H1 (cell line): ENCODE measurements at regions not wholly inside any gene's neighbourhood (a gene's known extent, or its start where the extent isn't known, plus 50 kb on each side); places are given as distances from the start of the nearest gene placed in this dataset.

Experiments
- CTCF ChIA-PET: fragments of 300-600 bp; sonication (Branson Sonifier 250); formaldehyde crosslinking; loops from one replicate; lab custom pipeline; 2021; ENCODE audit not compliant: partially characterized antibody; lab: Charles Lee
- POLR2A ChIA-PET: fragments of 300-600 bp; sonication (Branson Sonifier 250); formaldehyde crosslinking; loops from one replicate; lab custom pipeline; 2021; ENCODE audit warnings: inconsistent platforms; ENCODE audit not compliant: partially characterized antibody; lab: Charles Lee
- DNase-seq, 2 experiments: peaks; one replicate each; pipeline versions ENCODE4 v3.0.0 to v3.0.0-alpha.2; 2010 to 2022; ENCODE audit warnings: low spot score in 2 of 2, low read depth in 1 of 2, mixed read lengths in 1 of 2
- FAIRE-seq: peaks from 2 replicates; lab custom pipeline; 2011; peaks lifted over from hg19 to GRCh38; lab: Jason Lieb, UNC
- H2AFZ ChIP-seq: 2 replicates; pipeline ENCODE4 v1.8.1; 2012; ENCODE audit warnings: low read length, inconsistent platforms
- H2AK5ac ChIP-seq: 2 replicates; pipeline ENCODE4 v1.6.1; 2013; ENCODE audit warnings: low read depth, low read length
- H2BK120ac ChIP-seq: replicated peaks from 2 replicates; pipeline ENCODE3; 2013; ENCODE audit warnings: low read depth, low read length, inconsistent platforms
- H2BK12ac ChIP-seq: 2 replicates; pipeline ENCODE4 v1.6.1; 2013; ENCODE audit warnings: low read depth, low read length
- H2BK15ac ChIP-seq: 2 replicates; pipeline ENCODE4 v1.6.1; 2013; ENCODE audit warnings: low read length
- H2BK20ac ChIP-seq: 2 replicates; pipeline ENCODE4 v1.6.1; 2013; ENCODE audit warnings: low read length
- H2BK5ac ChIP-seq: 2 replicates; pipeline ENCODE4 v1.6.1; 2013; ENCODE audit warnings: low read depth, low read length
- H3K14ac ChIP-seq: 2 replicates; pipeline ENCODE4 v1.6.1; 2013; ENCODE audit warnings: inconsistent platforms; ENCODE audit not compliant: insufficient read length
- H3K18ac ChIP-seq: 2 replicates; pipeline ENCODE4 v1.6.1; 2013; ENCODE audit warnings: low read length; ENCODE audit errors: extremely low read depth
- H3K23ac ChIP-seq: 2 replicates; pipeline ENCODE4 v1.6.1; 2013; ENCODE audit warnings: inconsistent platforms; ENCODE audit not compliant: insufficient read length
- H3K23me2 ChIP-seq: 2 replicates; pipeline ENCODE4 v1.6.1; 2013; ENCODE audit warnings: low read depth, low read length
- H3K27ac ChIP-seq: 2 replicates; pipeline ENCODE4 v1.6.1; 2011; ENCODE audit warnings: low read depth, low read length, inconsistent platforms
- H3K27me3 ChIP-seq, 4 experiments: replicated peaks in 1 of 4; 1 replicate in 1 of 4; 2 replicates in 3 of 4; pipeline versions ENCODE4 v1.6.1 to v1.8.1; 2011 to 2013; ENCODE audit warnings: low read length in 3 of 4, mild to moderate bottlenecking in 3 of 4, inconsistent platforms in 2 of 4, mixed read lengths in 2 of 4, moderate library complexity in 1 of 4; ENCODE audit not compliant: control insufficient read depth in 3 of 4, insufficient read depth in 3 of 4; ENCODE audit errors: extremely low read depth in 1 of 4
- H3K36me3 ChIP-seq, 4 experiments: 2 replicates each; pipeline versions ENCODE4 v1.6.1 to v1.8.1; 2011 to 2013; ENCODE audit warnings: mild to moderate bottlenecking in 4 of 4, low read length in 3 of 4, moderate library complexity in 2 of 4, control low read depth in 1 of 4, inconsistent platforms in 1 of 4; ENCODE audit not compliant: insufficient read depth in 4 of 4, control insufficient read depth in 2 of 4
- H3K4ac ChIP-seq: replicated peaks from 2 replicates; pipeline ENCODE3; 2013; ENCODE audit warnings: low read length, low read depth, mixed read lengths, inconsistent platforms; ENCODE audit not compliant: insufficient read length
- H3K4me1 ChIP-seq, 4 experiments: replicated peaks in 1 of 4; 1 replicate in 1 of 4; 2 replicates in 3 of 4; pipeline versions ENCODE4 v1.6.1 to v1.8.1; 2011 to 2013; ENCODE audit warnings: low read length in 3 of 4, inconsistent platforms in 2 of 4, mixed read lengths in 1 of 4; ENCODE audit not compliant: insufficient read depth in 4 of 4, control insufficient read depth in 3 of 4
- H3K4me2 ChIP-seq, 2 experiments: 2 replicates each; pipeline versions ENCODE4 v1.6.1 to v1.8.1; 2011 to 2013; ENCODE audit warnings: low read depth in 2 of 2, low read length in 2 of 2, control low read depth in 1 of 2, inconsistent platforms in 1 of 2, mild to moderate bottlenecking in 1 of 2; ENCODE audit not compliant: insufficient read depth in 1 of 2
- H3K4me3 ChIP-seq, 4 experiments: fragments of 200-600, 300-600 bp in 1 of 4; sonication (generic), shearing (Covaris generic), sonication (Bioruptor Twin) in 1 of 4; 2 replicates each; pipeline versions ENCODE4 v1.5.1 to v1.8.1; 2011 to 2016; ENCODE audit warnings: low read length in 4 of 4, low read depth in 3 of 4, control low read depth in 2 of 4, inconsistent platforms in 2 of 4, mild to moderate bottlenecking in 2 of 4, mixed read lengths in 1 of 4, moderate library complexity in 1 of 4; ENCODE audit not compliant: insufficient read depth in 2 of 4; ENCODE audit errors: extremely low read depth in 1 of 4
- H3K56ac ChIP-seq: replicated peaks from 2 replicates; pipeline ENCODE3; 2013; ENCODE audit warnings: low read depth, mild to moderate bottlenecking, mixed read lengths, low read length, inconsistent platforms; ENCODE audit not compliant: insufficient read length
- H3K79me1 ChIP-seq: 2 replicates; pipeline ENCODE4 v1.6.1; 2013; ENCODE audit warnings: low read depth, low read length, control low read depth
- H3K79me2 ChIP-seq, 2 experiments: 2 replicates each; pipeline versions ENCODE4 v1.6.1 to v1.8.1; 2012 to 2013; ENCODE audit warnings: low read length in 2 of 2, mild to moderate bottlenecking in 2 of 2, inconsistent platforms in 1 of 2; ENCODE audit not compliant: insufficient read depth in 2 of 2, control insufficient read depth in 1 of 2
- H3K9ac ChIP-seq, 4 experiments: replicated peaks in 1 of 4; 1 replicate in 1 of 4; 2 replicates in 3 of 4; pipeline versions ENCODE4 v1.6.1 to v1.8.1; 2011 to 2013; ENCODE audit warnings: low read depth in 3 of 4, low read length in 3 of 4, control low read depth in 2 of 4, mild to moderate bottlenecking in 2 of 4, moderate library complexity in 2 of 4, inconsistent platforms in 1 of 4; ENCODE audit errors: extremely low read depth in 1 of 4
- H3K9me3 ChIP-seq, 2 experiments: 2 replicates each; pipeline versions ENCODE4 v1.6.1 to v1.8.1; 2012 to 2013; ENCODE audit warnings: mild to moderate bottlenecking in 2 of 2, moderate library complexity in 2 of 2, control low read depth in 1 of 2, inconsistent platforms in 1 of 2, low read depth in 1 of 2, low read length in 1 of 2, mixed read lengths in 1 of 2; ENCODE audit not compliant: insufficient read depth in 2 of 2
- H4K20me1 ChIP-seq, 2 experiments: replicated peaks in 1 of 2; 2 replicates each; pipeline versions ENCODE3 to v1.8.1; 2011 to 2013; ENCODE audit warnings: inconsistent platforms in 2 of 2, low read length in 2 of 2, mild to moderate bottlenecking in 1 of 2; ENCODE audit not compliant: insufficient read depth in 2 of 2, control insufficient read depth in 1 of 2
- H4K5ac ChIP-seq: 2 replicates; pipeline ENCODE4 v1.6.1; 2013; ENCODE audit warnings: low read length, low read depth, mixed read lengths, inconsistent platforms; ENCODE audit not compliant: insufficient read length
- H4K8ac ChIP-seq: 2 replicates; pipeline ENCODE4 v1.8.0; 2013; ENCODE audit warnings: mild to moderate bottlenecking, moderate library complexity, low read length, inconsistent platforms; ENCODE audit not compliant: insufficient read depth; ENCODE audit errors: extremely low read depth
- H4K91ac ChIP-seq: replicated peaks from 2 replicates; pipeline ENCODE3; 2013; ENCODE audit warnings: low read length, mixed read lengths, inconsistent platforms; ENCODE audit not compliant: insufficient read length
- BACH1 ChIP-seq: IDR thresholded peaks from 2 replicates; pipeline ENCODE4 v1.6.1; 2012; ENCODE audit warnings: low read length, improper control_type of control experiment
- BCL11A ChIP-seq, 2 experiments: IDR thresholded peaks; one replicate each; pipeline ENCODE4 v1.6.1; 2011; ENCODE audit warnings: low read depth in 2 of 2, low read length in 2 of 2, mild to moderate bottlenecking in 2 of 2
- CHD1 ChIP-seq: IDR thresholded peaks from 2 replicates; pipeline ENCODE4 v1.6.1; 2012; ENCODE audit warnings: low read depth, low read length, improper control_type of control experiment
- EZH2 ChIP-seq: fragments of 200-600 bp; sonication (generic); IDR thresholded peaks from 2 replicates; pipeline ENCODE4 v1.7.1; 2012; ENCODE audit warnings: low read depth, mild to moderate bottlenecking, moderate library complexity, low read length, inconsistent platforms; ENCODE audit not compliant: severe bottlenecking
- JUN ChIP-seq: IDR thresholded peaks from 2 replicates; pipeline ENCODE4 v1.6.1; 2011; ENCODE audit warnings: low read depth, mild to moderate bottlenecking, improper control_type of control experiment, low read length
- JUND ChIP-seq: IDR thresholded peaks from 2 replicates; pipeline ENCODE4 v1.6.1; 2011; ENCODE audit warnings: mild to moderate bottlenecking, improper control_type of control experiment, low read length
- KDM4A ChIP-seq: IDR thresholded peaks from one replicate; pipeline ENCODE4 v1.7.1; 2012; ENCODE audit warnings: low read depth, mild to moderate bottlenecking, moderate library complexity, low read length, inconsistent platforms; ENCODE audit not compliant: severe bottlenecking
- POLR2AphosphoS5 ChIP-seq: IDR thresholded peaks from 2 replicates; pipeline ENCODE4 v1.6.1; 2011; ENCODE audit warnings: low read depth, low read length
- SP4 ChIP-seq: IDR thresholded peaks from 2 replicates; pipeline ENCODE4 v1.6.1; 2012; ENCODE audit warnings: low read length, inconsistent platforms
- TAF1 ChIP-seq: IDR thresholded peaks from 2 replicates; pipeline ENCODE4 v1.6.1; 2011; ENCODE audit warnings: mild to moderate bottlenecking, low read depth, low read length
- YY1 ChIP-seq: IDR thresholded peaks from 2 replicates; pipeline ENCODE4 v1.6.1; 2011; ENCODE audit warnings: low read depth, mild to moderate bottlenecking, low read length
- WGBS, 2 experiments: shearing (Covaris generic) in 1 of 2; methylation state at CpG; one replicate each; pipeline versions ENCODE4 v1.1.6 to v1.1.7; 2013 to 2015; ENCODE audit warnings: low lambda C conversion rate in 2 of 2, mixed read lengths in 2 of 2, inconsistent platforms in 1 of 2, low coverage in 1 of 2, missing lambda C conversion rate in 1 of 2; ENCODE audit not compliant: insufficient replicate concordance in 2 of 2, insufficient coverage in 1 of 2, insufficient read length in 1 of 2; ENCODE audit errors: extremely low coverage in 1 of 2, missing lambda C conversion rate in 1 of 2; 5-methylcytosine and 5-hydroxymethylcytosine counted together
- TF ChIP-seq, protein P1 (sequence below), 3 experiments: IDR thresholded peaks; 1 replicate in 2 of 3; 2 replicates in 1 of 3; pipeline versions ENCODE4 v1.5.1 to v1.6.1; 2011; ENCODE audit warnings: low read length in 3 of 3, mild to moderate bottlenecking in 3 of 3, inconsistent platforms in 2 of 3, low read depth in 1 of 3, moderate library complexity in 1 of 3; ENCODE audit not compliant: insufficient read depth in 1 of 3; ENCODE audit errors: control extremely low read depth in 1 of 3

DNA sequence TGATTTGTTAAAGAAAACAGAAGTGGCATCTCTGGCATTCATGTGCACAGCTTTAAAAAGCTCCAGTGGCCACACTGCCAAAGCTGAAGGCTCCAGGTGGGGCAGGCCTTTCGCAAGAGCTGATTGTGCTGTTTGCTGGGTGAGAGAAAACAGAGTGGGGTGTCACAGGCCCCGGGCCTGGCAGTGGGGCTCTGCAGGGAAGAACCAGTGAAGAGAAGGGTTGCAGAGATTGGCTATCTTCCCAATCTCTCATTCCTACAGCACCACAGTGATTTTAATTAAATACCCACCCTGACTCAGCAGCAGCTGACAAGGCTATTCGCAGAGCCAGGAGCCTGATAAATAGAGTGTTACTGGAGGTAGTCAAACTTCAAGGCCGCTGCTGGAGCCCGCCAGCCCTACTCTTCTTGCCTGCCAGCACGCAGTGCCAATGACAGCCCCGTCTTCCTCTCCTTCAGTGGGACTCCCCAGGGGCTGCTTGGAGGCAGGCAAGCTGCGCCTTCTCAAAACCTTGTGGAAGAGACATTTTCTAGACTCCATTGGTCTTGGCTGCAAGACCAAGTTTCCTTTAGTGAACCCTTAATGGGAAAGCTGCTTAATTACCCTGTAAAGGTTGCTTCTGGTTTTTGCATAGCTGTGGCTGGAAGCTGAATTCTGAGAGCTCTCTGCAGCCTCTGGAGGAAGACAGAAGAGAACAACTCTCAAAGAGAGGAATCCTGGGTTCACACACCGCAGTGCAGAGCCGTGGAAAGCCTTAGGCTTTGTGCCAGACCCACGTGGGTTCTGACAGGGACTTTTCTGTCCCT, 225.8 kb upstream of the SLCO3A1 start:
- no peak overlapping the region for H3K56ac ChIP-seq
- DNase-seq (no peak), FAIRE-seq (no peak)
- no peak overlapping the region for H3K4ac ChIP-seq
- no peak overlapping the region for H2BK5ac ChIP-seq
- H4K8ac ChIP-seq: no peak overlapping the region
- H3K79me1 ChIP-seq: no peaks in the 10 kb centered on the region; the same call in 1 of the 2 replicates
- no peaks in the 10 kb centered on the region for H3K9me3 ChIP-seq
- H3K23me2 ChIP-seq: no peaks in the 10 kb centered on the region
- 78% methylated on average over 11 of the region's 11 CpGs; no CpG with 5 or more reads in 1 of the 2 experiments for WGBS, 2 experiments
- no peak overlapping the region for H3K4me3 ChIP-seq
- H2AK5ac ChIP-seq: no peak overlapping the region
- no peak overlapping the region for H3K18ac ChIP-seq
- no peak overlapping the region for H2AFZ ChIP-seq
- H3K27ac ChIP-seq: no peak overlapping the region
- no peak overlapping the region for H4K5ac ChIP-seq
- no peak overlapping the region for H3K9ac ChIP-seq
- no peak overlapping the region for H3K4me2 ChIP-seq
- no peak overlapping the region for H3K23ac ChIP-seq
- no peak overlapping the region for H2BK20ac ChIP-seq
- no peak overlapping the region for H2BK120ac ChIP-seq
- H4K20me1 ChIP-seq: no peaks in the 10 kb centered on the region
- CTCF ChIA-PET: interaction anchor here (0.9 to 1.0 kb wide), 3 partner anchors 78 to 114 kb away, joined by 3 read pairs; no protein-coding TSS in a partner anchor
- H2BK12ac ChIP-seq: no peak overlapping the region
- no peak overlapping the region for H3K14ac ChIP-seq
- H4K91ac ChIP-seq: no peak overlapping the region
- no peaks in the 10 kb centered on the region; a peak in 2 of 7 replicates for H3K4me1 ChIP-seq
- POLR2A ChIA-PET: no interaction called here
- no peaks in the 10 kb centered on the region for H3K27me3 ChIP-seq
- no peaks in the 10 kb centered on the region for H3K36me3 ChIP-seq
- no peaks in the 10 kb centered on the region for H3K79me2 ChIP-seq
- no peak overlapping the region for H2BK15ac ChIP-seq
- TF ChIP-seq POLR2AphosphoS5 (no peak), JUND (no peak), YY1 (no peak), TAF1 (no peak), JUN (no peak), KDM4A (no peak), SP4 (no peak), CHD1 (no peak), EZH2 (no peak), BCL11A (IDR thresholded peaks at IDR 0.05; ENCODE audit: low read depth in 2 of 2, low read length in 2 of 2) (no peak), BACH1 (no peak)
- TF ChIP-seq, protein P1, sequence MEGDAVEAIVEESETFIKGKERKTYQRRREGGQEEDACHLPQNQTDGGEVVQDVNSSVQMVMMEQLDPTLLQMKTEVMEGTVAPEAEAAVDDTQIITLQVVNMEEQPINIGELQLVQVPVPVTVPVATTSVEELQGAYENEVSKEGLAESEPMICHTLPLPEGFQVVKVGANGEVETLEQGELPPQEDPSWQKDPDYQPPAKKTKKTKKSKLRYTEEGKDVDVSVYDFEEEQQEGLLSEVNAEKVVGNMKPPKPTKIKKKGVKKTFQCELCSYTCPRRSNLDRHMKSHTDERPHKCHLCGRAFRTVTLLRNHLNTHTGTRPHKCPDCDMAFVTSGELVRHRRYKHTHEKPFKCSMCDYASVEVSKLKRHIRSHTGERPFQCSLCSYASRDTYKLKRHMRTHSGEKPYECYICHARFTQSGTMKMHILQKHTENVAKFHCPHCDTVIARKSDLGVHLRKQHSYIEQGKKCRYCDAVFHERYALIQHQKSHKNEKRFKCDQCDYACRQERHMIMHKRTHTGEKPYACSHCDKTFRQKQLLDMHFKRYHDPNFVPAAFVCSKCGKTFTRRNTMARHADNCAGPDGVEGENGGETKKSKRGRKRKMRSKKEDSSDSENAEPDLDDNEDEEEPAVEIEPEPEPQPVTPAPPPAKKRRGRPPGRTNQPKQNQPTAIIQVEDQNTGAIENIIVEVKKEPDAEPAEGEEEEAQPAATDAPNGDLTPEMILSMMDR (IDR thresholded peaks at IDR 0.05; ENCODE audit: control extremely low read depth in 1 of 3, insufficient read depth in 1 of 3, low read depth in 1 of 3, low read length in 3 of 3): no peak
